ENCODE measurements at regions not wholly inside any gene's neighbourhood (a gene's known extent, or its start where the extent isn't known, plus 50 kb on each side); places are given as distances from the start of the nearest gene placed in this dataset.

DNA sequence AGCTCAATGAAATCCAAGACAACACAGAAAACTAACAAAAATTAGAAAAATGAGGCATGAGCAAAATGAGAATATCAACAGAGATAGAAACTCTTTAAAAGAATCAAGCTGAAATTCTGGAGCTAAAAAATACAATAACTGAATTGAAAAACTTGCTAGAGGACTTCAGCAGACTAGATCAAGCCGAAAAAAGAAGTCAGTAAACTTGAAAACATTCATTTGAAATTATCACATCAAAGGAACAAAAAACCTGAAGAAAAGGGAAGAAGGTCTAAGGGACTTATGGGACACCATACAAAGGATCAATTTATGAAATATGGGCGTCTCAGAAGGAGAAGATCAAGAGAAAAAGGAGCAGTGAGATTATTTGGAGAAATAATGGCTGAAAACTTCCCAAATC is 131.3 kb downstream of the PTCHD1 start:
- Histone ChIP-seq H3K9ac (ENCODE audit: low read depth, low read length) (no peak overlapping the region), H2BK15ac (ENCODE audit: low read depth, low read length) (no peak overlapping the region), H3K4me3 (ENCODE audit: insufficient read depth, low read depth, low read length) (no peak overlapping the region), H3K9me1 (ENCODE audit: insufficient read depth, low read length) (no peaks in the 10 kb centered on the region), H3K79me1 (ENCODE audit: low read depth in 1 of 2, low read length in 2 of 2) (no peaks in the 10 kb centered on the region), H2AFZ (replicated peaks; ENCODE audit: low read length, poor library complexity) (no peak overlapping the region), H3K9me3 (ENCODE audit: control insufficient read depth, insufficient read depth, low read length) (no peaks in the 10 kb centered on the region), H3K18ac (ENCODE audit: low read depth, low read length) (no peak overlapping the region), H2AK9ac (replicated peaks; ENCODE audit: low read depth, low read length, poor library complexity) (no peak overlapping the region), H4K8ac (ENCODE audit: low read depth in 2 of 2, low read length in 2 of 2) (no peak overlapping the region), H3K23ac (ENCODE audit: low read depth, low read length) (no peak overlapping the region), H4K91ac (ENCODE audit: insufficient read depth, low read depth, low read length) (no peak overlapping the region), H3K4ac (ENCODE audit: low read depth, low read length) (no peak overlapping the region), H3K14ac (replicated peaks; ENCODE audit: low read depth, low read length) (no peak overlapping the region), H3K4me2 (ENCODE audit: low read depth, low read length) (no peak overlapping the region), H3K36me3 (ENCODE audit: control insufficient read depth, insufficient read depth, low read length) (no peaks in the 10 kb centered on the region), H4K5ac (ENCODE audit: low read depth, low read length) (no peak overlapping the region), H3K56ac (ENCODE audit: extremely low read depth, insufficient read depth, low read length) (no peak overlapping the region), H2BK120ac (ENCODE audit: low read depth, low read length) (no peak overlapping the region), H3K27me3 (ENCODE audit: control insufficient read depth, insufficient read depth, low read length) (no peaks in the 10 kb centered on the region), H2BK5ac (ENCODE audit: low read depth, low read length, poor library complexity, severe bottlenecking) (no peak overlapping the region), H4K20me1 (ENCODE audit: insufficient read depth, low read length) (no peaks in the 10 kb centered on the region), H3K27ac (ENCODE audit: insufficient read depth, low read length) (no peak overlapping the region), H2AK5ac (ENCODE audit: low read depth, low read length) (no peak overlapping the region), H2BK20ac (ENCODE audit: low read depth, low read length) (no peak overlapping the region), H3K4me1 (ENCODE audit: control insufficient read depth, insufficient read depth, low read length) (no peaks in the 10 kb centered on the region)
- ChIA-PET CTCF (no interaction called here), POLR2A (ENCODE audit: unreplicated experiment) (no interaction called here)
- no CpG with 5 or more reads among the region's 2 CpGs for WGBS, 2 experiments (ENCODE audit: extremely low coverage in 2 of 2, insufficient read length in 1 of 2)
- DNase-seq (no peak), ATAC-seq (ENCODE audit: low read depth) (no peak)
- dilution Hi-C loops (cut with HindIII; ENCODE audit: low sequenced_read_pairs, unreplicated experiment) (no loop called here), in situ Hi-C loops (cut with MboI; ENCODE audit: low sequenced_read_pairs) (no loop called here), intact Hi-C loops (cut with micrococcal nuclease) (no loop called here)
- TF ChIP-seq, protein P1, sequence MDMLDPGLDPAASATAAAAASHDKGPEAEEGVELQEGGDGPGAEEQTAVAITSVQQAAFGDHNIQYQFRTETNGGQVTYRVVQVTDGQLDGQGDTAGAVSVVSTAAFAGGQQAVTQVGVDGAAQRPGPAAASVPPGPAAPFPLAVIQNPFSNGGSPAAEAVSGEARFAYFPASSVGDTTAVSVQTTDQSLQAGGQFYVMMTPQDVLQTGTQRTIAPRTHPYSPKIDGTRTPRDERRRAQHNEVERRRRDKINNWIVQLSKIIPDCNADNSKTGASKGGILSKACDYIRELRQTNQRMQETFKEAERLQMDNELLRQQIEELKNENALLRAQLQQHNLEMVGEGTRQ (IDR thresholded peaks at IDR 0.05; ENCODE audit: low read depth, low read length) = no peak
- TF ChIP-seq MXI1 (IDR thresholded peaks at IDR 0.05; ENCODE audit: borderline replicate concordance, low read depth, low read length) (no peak), POLR2A (IDR thresholded peaks at IDR 0.05; ENCODE audit: low read depth, low read length) (no peak), NFE2L2 (IDR thresholded peaks at IDR 0.05; ENCODE audit: low read depth, low read length) (no peak), CEBPB (IDR thresholded peaks at IDR 0.05; ENCODE audit: low read depth, low read length) (no peak), MAZ (IDR thresholded peaks at IDR 0.05; ENCODE audit: borderline replicate concordance, low read depth, low read length) (no peak)
- BruUV-seq (replicated peaks) = no TSS peak
